GM13976 (cell line): ENCODE measurements at regions not wholly inside any gene's neighbourhood (a gene's known extent, or its start where the extent isn't known, plus 50 kb on each side); places are given as distances from the start of the nearest gene placed in this dataset.

ENCODE experiments used
- DNase-seq: peaks from one replicate; pipeline ENCODE4 v3.0.0; 2012; ENCODE audit warnings: low spot score
- CTCF ChIP-seq: IDR thresholded peaks from 2 replicates; pipeline ENCODE4 v1.5.1; 2012; ENCODE audit warnings: borderline replicate concordance, mild to moderate bottlenecking; ENCODE audit not compliant: insufficient read depth; ENCODE audit errors: extremely low read depth, missing control alignments, control extremely low read depth
- in situ Hi-C: fragments of 300-500 bp; cut with MboI; formaldehyde crosslinking; loops from one replicate; pipeline ENCODE4 v1.12.0; 2022; ENCODE audit warnings: low sequenced_read_pairs, mixed read lengths, inconsistent platforms; ENCODE audit not compliant: unreplicated experiment

GRCh38 chr7:81623251-81623855 is 146.5 kb downstream of the HGF start:
- DNase-seq, result no peak
- TF ChIP-seq CTCF, result no peak
- in situ Hi-C loops, result no loop called here

- in situ Hi-C loops, result no loop called here
- no peak for DNase-seq
- no peak for TF ChIP-seq CTCF
Measured at GRCh38 chr7:81621893-81622292, 148.0 kb downstream of the HGF start.

GRCh38 chr7:81618396-81619014 is 151.3 kb downstream of the HGF start:
- no peak for TF ChIP-seq CTCF
- in situ Hi-C loops, result no loop called here
- no peak for DNase-seq

- in situ Hi-C loops, result no loop called here
- DNase-seq, result no peak
- no peak for TF ChIP-seq CTCF
Measured at GRCh38 chr7:81616951-81617350, 152.9 kb downstream of the HGF start.

- in situ Hi-C loops, result no loop called here
- DNase-seq, result no peak
- TF ChIP-seq CTCF, result no peak
Measured at GRCh38 chr7:81611805-81612204, 158.0 kb downstream of the HGF start.

- in situ Hi-C loops, result no loop called here
- no peak for DNase-seq
- no peak for TF ChIP-seq CTCF
Measured at GRCh38 chr7:81611040-81611439, 158.8 kb downstream of the HGF start.
